Natural killer cell (primary cell): ENCODE measurements at regions not wholly inside any gene's neighbourhood (a gene's known extent, or its start where the extent isn't known, plus 50 kb on each side); places are given as distances from the start of the nearest gene placed in this dataset.

Experiments
- ATAC-seq, 3 donors: fragments of 150-1000 bp in 2 of 3; fragments of 200-7000 bp in 1 of 3; cut with Tn5 transposase; 1 replicate in 1 of 3; 2 replicates in 2 of 3; pipeline ENCODE4 v1.10.0; 2021; ENCODE audit warnings: mild to moderate bottlenecking in 2 of 3, moderate library complexity in 2 of 3
- DNase-seq, 2 donors: peaks; one replicate each; pipeline versions ENCODE4 v3.0.0 to v3.0.0-alpha.2; 2013 to 2021; ENCODE audit warnings: mixed read lengths in 1 of 2
- H3K27ac ChIP-seq: one replicate; pipeline ENCODE4 v1.5.1; 2013; ENCODE audit warnings: mild to moderate bottlenecking, low read length
- H3K27me3 ChIP-seq: one replicate; pipeline ENCODE4 v1.6.1; 2013; ENCODE audit warnings: low read length; ENCODE audit not compliant: control insufficient read depth, insufficient read depth
- H3K36me3 ChIP-seq: one replicate; pipeline ENCODE4 v1.6.1; 2013; ENCODE audit warnings: low read length; ENCODE audit not compliant: control insufficient read depth, insufficient read depth
- H3K4me1 ChIP-seq: one replicate; pipeline ENCODE4 v1.6.1; 2013; ENCODE audit warnings: low read length; ENCODE audit not compliant: control insufficient read depth, insufficient read depth
- H3K4me3 ChIP-seq: one replicate; pipeline ENCODE4 v1.5.1; 2013; ENCODE audit warnings: low read length
- H3K9me3 ChIP-seq: one replicate; pipeline ENCODE4 v1.6.1; 2013; ENCODE audit warnings: low read length; ENCODE audit not compliant: control insufficient read depth, insufficient read depth
- H3K27ac Mint-ChIP-seq, 2 donors: one replicate each; pipeline ENCODE4 v1.8.0; 2022; ENCODE audit warnings: mild to moderate bottlenecking in 2 of 2, mixed read lengths in 2 of 2, moderate library complexity in 1 of 2
- H3K27me3 Mint-ChIP-seq, 2 donors: one replicate each; pipeline ENCODE4 v1.8.0; 2022; ENCODE audit warnings: low read depth in 2 of 2, mixed read lengths in 2 of 2
- H3K36me3 Mint-ChIP-seq: one replicate; pipeline ENCODE4 v1.8.0; 2022; ENCODE audit warnings: mixed read lengths
- H3K4me1 Mint-ChIP-seq, 2 donors: one replicate each; pipeline ENCODE4 v1.8.0; 2022; ENCODE audit warnings: mixed read lengths in 2 of 2
- H3K4me3 Mint-ChIP-seq: one replicate; pipeline ENCODE4 v1.8.0; 2022; ENCODE audit warnings: mild to moderate bottlenecking, moderate library complexity, mixed read lengths
- H3K9me3 Mint-ChIP-seq, 2 donors: one replicate each; pipeline ENCODE4 v1.8.0; 2022; ENCODE audit warnings: mixed read lengths in 2 of 2
- CTCF ChIP-seq: fragments of 200-600 bp; IDR thresholded peaks from one replicate; pipeline ENCODE4 v1.8.0; 2022; ENCODE audit warnings: antibody characterized with exemption
- WGBS: methylation state at CpG from one replicate; pipeline ENCODE4 v1.1.7; 2013; ENCODE audit warnings: missing lambda C conversion rate; ENCODE audit not compliant: insufficient coverage; 5-methylcytosine and 5-hydroxymethylcytosine counted together
- intact Hi-C: fragments of 100-400 bp; cut with micrococcal nuclease; formaldehyde crosslinking; loops from one replicate; pipeline ENCODE4 v1.14.2; 2022

DNA sequence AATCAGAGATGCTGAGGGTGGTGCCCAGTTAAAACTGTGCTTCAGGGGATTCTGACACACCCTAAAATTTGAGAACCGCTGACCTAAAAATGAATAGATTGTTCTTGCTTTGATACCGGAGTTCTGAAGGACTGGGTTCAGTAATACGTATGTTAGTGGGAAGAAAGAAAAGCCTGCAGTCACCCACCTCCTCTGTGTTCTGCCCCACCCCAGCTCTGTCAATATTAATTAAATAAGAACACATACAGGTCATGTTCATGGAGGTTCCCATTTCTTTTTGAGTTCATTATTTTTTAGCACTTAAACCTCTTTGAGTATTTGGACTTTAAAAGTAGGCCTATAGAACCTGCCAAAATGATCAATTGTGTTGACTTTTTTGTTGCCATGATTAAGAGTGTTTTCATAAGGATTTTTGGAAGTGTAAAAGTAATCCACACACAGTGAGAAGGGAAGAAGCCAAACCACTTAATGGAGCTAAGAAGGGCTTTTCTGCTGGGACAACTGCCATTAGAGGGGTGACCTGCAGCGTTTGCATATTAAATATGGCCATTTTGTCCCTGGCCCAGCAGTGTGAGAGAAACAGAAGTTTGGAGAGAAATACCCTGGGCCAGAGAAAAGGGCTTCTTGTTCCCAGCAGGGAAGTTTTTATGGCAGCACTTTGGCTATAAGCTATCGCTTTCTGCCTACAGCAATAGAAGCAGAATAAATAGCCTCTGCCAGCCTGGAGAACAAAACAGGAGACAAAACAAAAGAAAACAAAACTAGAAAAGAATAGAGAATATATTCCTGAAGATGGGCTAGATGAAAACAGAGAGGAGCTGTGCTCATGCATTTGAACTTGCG is 80.7 kb upstream of the RNF152 start:
- Histone ChIP-seq H3K9me3 (no peaks in the 10 kb centered on the region), H3K4me1 (no peaks in the 10 kb centered on the region), H3K4me3 (no peak overlapping the region), H3K27me3 (no peaks in the 10 kb centered on the region), H3K36me3 (no peaks in the 10 kb centered on the region), H3K27ac (no peak overlapping the region)
- Mint-ChIP-seq H3K27me3 (peaks cover 0 to under 1% of the 10 kb centered on the region in 2 donors), H3K9me3 (no peaks in the 10 kb centered on the region), H3K4me3 (no peak overlapping the region), H3K4me1 (peaks cover 12 to 34% of the 10 kb centered on the region in 2 donors), H3K27ac (peak overlapping the region; percentile 22 to 82), H3K36me3 (no peaks in the 10 kb centered on the region)
- no peak for TF ChIP-seq CTCF
- WGBS = 96% methylated on average over 5 of the region's 6 CpGs
- ATAC-seq (no peak), DNase-seq (no peak)
- intact Hi-C loops = no loop called here

DNA sequence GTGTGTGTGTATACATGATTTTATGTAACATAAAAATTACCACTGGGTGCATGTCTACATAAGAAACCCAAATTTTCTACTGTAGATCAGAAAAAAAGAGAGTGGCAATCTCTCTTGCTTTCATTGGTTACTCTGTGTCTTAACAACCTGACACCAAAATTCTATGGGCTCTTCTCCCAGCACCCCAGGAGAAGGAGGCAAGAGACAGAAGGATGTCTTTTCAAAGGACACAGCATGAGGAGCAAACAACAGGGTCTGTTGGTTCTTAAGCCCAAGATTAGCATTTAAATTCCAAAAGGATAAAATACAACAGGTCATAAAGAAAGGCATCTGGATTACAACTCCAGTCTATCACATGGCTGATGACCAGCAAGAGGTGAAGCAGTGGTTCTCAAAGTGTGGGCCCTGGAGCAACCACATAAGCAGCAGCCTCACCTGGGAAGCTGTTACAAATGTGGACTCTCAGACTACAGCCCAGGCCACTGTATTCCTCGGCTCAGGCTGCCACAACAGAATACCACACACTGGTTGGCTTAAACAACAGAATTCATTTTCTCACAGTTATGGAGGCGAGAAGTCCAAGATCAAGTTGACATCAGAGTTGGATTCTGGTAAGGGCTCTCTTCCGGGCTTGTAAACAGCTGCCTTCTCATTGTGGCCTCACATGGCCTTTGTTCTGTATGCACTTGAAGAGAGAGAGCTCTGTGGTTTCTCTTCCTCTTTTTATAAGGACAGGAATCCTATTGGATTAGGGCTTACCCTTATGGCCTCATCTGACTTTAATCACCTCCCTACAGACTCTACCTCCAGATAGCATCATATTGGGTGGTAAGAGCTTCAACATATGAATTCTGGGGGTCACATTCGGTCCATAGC is 79.8 kb upstream of the RNF152 start:
- H3K27ac Mint-ChIP-seq = peak overlapping the region; percentile 22 to 82
- 90% methylated on average over 4 of the region's 4 CpGs for WGBS
- no peak overlapping the region for H3K4me3 ChIP-seq
- H3K9me3 ChIP-seq = no peaks in the 10 kb centered on the region
- H3K4me1 ChIP-seq = no peaks in the 10 kb centered on the region
- no peak for TF ChIP-seq CTCF
- H3K4me3 Mint-ChIP-seq = no peak overlapping the region
- H3K27me3 Mint-ChIP-seq = peaks cover 0 to 3% of the 10 kb centered on the region in 2 donors
- H3K36me3 ChIP-seq = no peaks in the 10 kb centered on the region
- no peaks in the 10 kb centered on the region for H3K27me3 ChIP-seq
- H3K36me3 Mint-ChIP-seq = no peaks in the 10 kb centered on the region
- intact Hi-C loops = no loop called here
- peak in 1 of 3 donors; percentile 33 for ATAC-seq
- H3K4me1 Mint-ChIP-seq = peaks cover 12 to 34% of the 10 kb centered on the region in 2 donors
- no peak for DNase-seq
- H3K9me3 Mint-ChIP-seq = no peaks in the 10 kb centered on the region
- no peak overlapping the region for H3K27ac ChIP-seq

- Mint-ChIP-seq H3K9me3 (no peaks in the 10 kb centered on the region), H3K4me1 (peaks cover 0 to 5% of the 10 kb centered on the region in 2 donors), H3K36me3 (no peaks in the 10 kb centered on the region), H3K27ac (no peak overlapping the region), H3K27me3 (peaks cover 5 to 10% of the 10 kb centered on the region in 2 donors), H3K4me3 (no peak overlapping the region)
- no peak overlapping the region for H3K4me3 ChIP-seq
- no peak overlapping the region for H3K27ac ChIP-seq
- no peaks in the 10 kb centered on the region for H3K9me3 ChIP-seq
- DNase-seq = no peak
- no peaks in the 10 kb centered on the region for H3K4me1 ChIP-seq
- no peak for TF ChIP-seq CTCF
- H3K36me3 ChIP-seq = no peaks in the 10 kb centered on the region
- intact Hi-C loops = no loop called here
- WGBS = 95% methylated on average over 9 of the region's 9 CpGs
- ATAC-seq = no peak
- no peaks in the 10 kb centered on the region for H3K27me3 ChIP-seq
These were observed 74.6 kb upstream of the RNF152 start for GRCh38 chr18:61967252-61967891.
